RWPE2 (cell line): ENCODE measurements at regions not wholly inside any gene's neighbourhood (a gene's known extent, or its start where the extent isn't known, plus 50 kb on each side); places are given as distances from the start of the nearest gene placed in this dataset.

Source experiments
- ATAC-seq: fragments of 200-7000 bp; cut with Tn5 transposase; 3 replicates; pipeline ENCODE4 v1.9.1; 2021; ENCODE audit warnings: low read depth
- DNase-seq: peaks from one replicate; pipeline ENCODE4 v3.0.0-alpha.2; 2020; ENCODE audit warnings: low spot score
- H3K27ac ChIP-seq: fragments of 450-650 bp; 2 replicates; pipeline ENCODE4 v1.5.1; 2017; ENCODE audit warnings: mild to moderate bottlenecking; ENCODE audit not compliant: poor library complexity, severe bottlenecking
- H3K27me3 ChIP-seq: fragments of 250-450 bp; sonication (Bioruptor Pico); 2 replicates; pipeline ENCODE4 v1.5.1; 2021; ENCODE audit warnings: mild to moderate bottlenecking, moderate library complexity; ENCODE audit not compliant: insufficient read depth, poor library complexity, severe bottlenecking
- H3K36me3 ChIP-seq: fragments of 250-450 bp; sonication (Bioruptor Pico); 2 replicates; pipeline ENCODE4 v1.5.1; 2020; ENCODE audit warnings: low read depth, mild to moderate bottlenecking, moderate library complexity
- H3K4me1 ChIP-seq: fragments of 250-450 bp; sonication (Bioruptor Pico); 2 replicates; pipeline ENCODE4 v1.5.1; 2021; ENCODE audit warnings: mild to moderate bottlenecking, moderate library complexity; ENCODE audit not compliant: insufficient read depth, poor library complexity, severe bottlenecking
- H3K4me3 ChIP-seq: fragments of 250-450 bp; sonication (Bioruptor Pico); 2 replicates; pipeline ENCODE4 v1.5.1; 2021; ENCODE audit warnings: mild to moderate bottlenecking, moderate library complexity; ENCODE audit not compliant: severe bottlenecking
- H3K9me3 ChIP-seq: fragments of 250-450 bp; sonication (Bioruptor Pico); 2 replicates; pipeline ENCODE4 v1.5.1; 2021; ENCODE audit warnings: mild to moderate bottlenecking, moderate library complexity; ENCODE audit not compliant: severe bottlenecking
- TF ChIP-seq, protein P1 (sequence below): fragments of 450-650 bp; IDR thresholded peaks from one replicate; pipeline ENCODE4 v1.5.1; 2017; ENCODE audit warnings: mild to moderate bottlenecking, moderate library complexity; ENCODE audit not compliant: poor library complexity, severe bottlenecking

DNA sequence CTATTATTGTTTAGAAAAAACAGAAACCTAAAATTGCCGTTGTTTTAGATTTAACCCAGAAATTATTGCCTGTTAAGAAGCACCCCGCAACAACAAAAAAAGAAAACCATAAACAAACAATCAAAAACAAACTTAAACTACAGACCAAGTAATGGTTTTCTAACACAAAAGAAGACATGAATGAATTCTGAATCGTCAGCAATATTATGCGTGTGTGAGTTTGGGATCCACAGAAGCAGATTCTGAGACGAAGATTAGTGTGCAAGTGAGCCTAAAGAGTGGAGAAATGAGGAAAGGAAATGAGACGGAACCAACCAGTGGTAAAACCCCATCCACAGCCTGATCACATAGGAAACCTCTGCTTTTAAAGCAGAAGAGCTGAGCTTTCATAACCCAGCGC is 1514.9 kb upstream of the PIK3C3 start:
- no peaks in the 10 kb centered on the region for H3K36me3 ChIP-seq
- H3K9me3 ChIP-seq, result no peaks in the 10 kb centered on the region
- no peak for ATAC-seq
- no peak overlapping the region for H3K4me3 ChIP-seq
- no peaks in the 10 kb centered on the region for H3K27me3 ChIP-seq
- H3K27ac ChIP-seq, result no peak overlapping the region
- TF ChIP-seq, protein P1, sequence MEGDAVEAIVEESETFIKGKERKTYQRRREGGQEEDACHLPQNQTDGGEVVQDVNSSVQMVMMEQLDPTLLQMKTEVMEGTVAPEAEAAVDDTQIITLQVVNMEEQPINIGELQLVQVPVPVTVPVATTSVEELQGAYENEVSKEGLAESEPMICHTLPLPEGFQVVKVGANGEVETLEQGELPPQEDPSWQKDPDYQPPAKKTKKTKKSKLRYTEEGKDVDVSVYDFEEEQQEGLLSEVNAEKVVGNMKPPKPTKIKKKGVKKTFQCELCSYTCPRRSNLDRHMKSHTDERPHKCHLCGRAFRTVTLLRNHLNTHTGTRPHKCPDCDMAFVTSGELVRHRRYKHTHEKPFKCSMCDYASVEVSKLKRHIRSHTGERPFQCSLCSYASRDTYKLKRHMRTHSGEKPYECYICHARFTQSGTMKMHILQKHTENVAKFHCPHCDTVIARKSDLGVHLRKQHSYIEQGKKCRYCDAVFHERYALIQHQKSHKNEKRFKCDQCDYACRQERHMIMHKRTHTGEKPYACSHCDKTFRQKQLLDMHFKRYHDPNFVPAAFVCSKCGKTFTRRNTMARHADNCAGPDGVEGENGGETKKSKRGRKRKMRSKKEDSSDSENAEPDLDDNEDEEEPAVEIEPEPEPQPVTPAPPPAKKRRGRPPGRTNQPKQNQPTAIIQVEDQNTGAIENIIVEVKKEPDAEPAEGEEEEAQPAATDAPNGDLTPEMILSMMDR, result no peak
- no peaks in the 10 kb centered on the region for H3K4me1 ChIP-seq
- DNase-seq, result no peak

DNA sequence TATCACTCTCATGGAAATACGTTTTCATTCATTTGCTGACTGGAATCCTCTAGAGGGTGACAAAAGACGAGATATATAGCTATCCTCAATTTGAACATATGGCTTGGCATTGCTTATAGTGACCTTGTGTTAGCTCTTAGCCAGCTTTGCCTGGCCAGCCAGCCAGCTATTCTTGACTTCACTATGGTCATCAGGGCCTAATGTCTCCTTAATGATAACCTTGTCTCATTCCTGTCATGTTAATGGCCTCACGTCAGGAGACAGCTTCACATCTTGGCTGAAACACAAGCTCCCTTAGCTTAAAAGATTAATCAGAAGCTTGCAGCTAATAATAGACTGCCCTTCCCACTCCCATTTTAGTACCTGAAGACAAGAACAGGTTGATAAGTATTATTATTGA is 1517.5 kb upstream of the PIK3C3 start:
- Histone ChIP-seq H3K4me1 (no peaks in the 10 kb centered on the region), H3K27ac (no peak overlapping the region), H3K9me3 (no peaks in the 10 kb centered on the region), H3K36me3 (no peaks in the 10 kb centered on the region), H3K4me3 (no peak overlapping the region), H3K27me3 (no peaks in the 10 kb centered on the region)
- DNase-seq (no peak), ATAC-seq (no peak)
- TF ChIP-seq, protein P1, result no peak

DNA sequence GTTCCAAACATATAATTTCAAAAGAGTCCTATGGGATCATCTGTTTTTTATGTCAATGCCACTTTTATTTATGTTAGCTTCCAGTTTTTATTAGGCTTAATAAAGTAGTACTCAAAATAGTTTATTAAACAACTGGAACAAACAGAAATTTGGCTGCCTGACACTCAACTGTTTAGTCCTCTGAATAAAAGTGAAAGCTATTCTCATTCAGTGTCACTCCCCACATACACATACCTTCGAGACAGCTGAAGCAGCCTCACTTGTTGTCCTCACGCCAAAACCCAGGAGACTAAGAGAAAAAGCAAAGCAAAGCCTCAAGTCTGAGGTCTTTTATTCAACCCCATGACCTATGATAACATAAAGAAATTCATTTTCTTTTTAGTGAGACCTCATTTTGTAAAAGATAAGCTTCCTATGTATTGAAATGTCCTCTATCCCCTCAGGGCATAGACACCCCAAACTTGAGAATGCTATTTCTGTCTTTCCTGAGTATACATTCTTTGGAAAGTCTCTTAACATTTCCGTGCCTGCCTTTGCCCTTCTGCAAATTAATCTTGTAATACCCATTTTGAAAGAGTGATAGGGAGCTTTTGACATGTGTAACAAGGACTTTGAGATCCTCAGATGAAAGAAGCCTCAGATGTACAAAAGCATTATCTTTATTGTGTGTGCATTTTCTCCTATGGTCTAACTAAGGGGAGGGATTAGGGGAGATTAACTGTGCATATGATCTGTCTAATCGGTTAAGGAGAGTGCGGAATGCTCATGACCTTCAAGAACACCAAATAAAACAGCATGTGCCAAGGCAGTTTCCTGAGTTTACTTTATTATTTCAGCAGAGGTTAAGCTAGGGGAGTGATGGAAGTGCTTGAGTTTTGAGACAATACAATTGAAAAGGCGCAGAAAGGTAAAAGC is 1523.7 kb upstream of the PIK3C3 start:
- Histone ChIP-seq H3K27ac (no peak overlapping the region), H3K27me3 (no peaks in the 10 kb centered on the region), H3K36me3 (no peaks in the 10 kb centered on the region), H3K9me3 (no peaks in the 10 kb centered on the region), H3K4me3 (no peak overlapping the region), H3K4me1 (no peaks in the 10 kb centered on the region)
- TF ChIP-seq, protein P1, result no peak
- ATAC-seq (no peak), DNase-seq (no peak)

DNA sequence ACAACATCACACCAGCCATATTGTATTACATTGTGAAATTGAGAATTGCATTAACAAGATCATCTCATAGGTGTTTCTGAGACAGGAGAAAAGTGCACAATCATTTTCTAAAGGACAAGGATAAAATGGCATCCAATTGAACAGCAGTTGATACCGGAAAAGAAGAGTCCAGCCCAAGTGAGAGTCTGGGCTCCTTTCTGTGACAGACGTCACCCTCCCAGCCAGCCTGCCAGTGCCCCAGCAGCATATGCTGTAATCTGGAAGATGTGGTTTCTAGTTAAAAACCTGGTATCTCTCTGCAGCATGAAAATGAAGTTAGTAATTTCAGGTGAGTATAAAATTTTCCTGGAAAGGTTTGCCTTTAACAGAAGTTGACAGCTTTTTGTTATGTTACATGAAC is 1531.7 kb upstream of the PIK3C3 start:
- TF ChIP-seq, protein P1, result no peak
- H3K36me3 ChIP-seq, result no peaks in the 10 kb centered on the region
- ATAC-seq, result no peak
- no peaks in the 10 kb centered on the region for H3K27me3 ChIP-seq
- H3K9me3 ChIP-seq, result no peaks in the 10 kb centered on the region
- H3K4me1 ChIP-seq, result no peaks in the 10 kb centered on the region
- no peak overlapping the region for H3K4me3 ChIP-seq
- DNase-seq, result no peak
- H3K27ac ChIP-seq, result no peak overlapping the region

DNA sequence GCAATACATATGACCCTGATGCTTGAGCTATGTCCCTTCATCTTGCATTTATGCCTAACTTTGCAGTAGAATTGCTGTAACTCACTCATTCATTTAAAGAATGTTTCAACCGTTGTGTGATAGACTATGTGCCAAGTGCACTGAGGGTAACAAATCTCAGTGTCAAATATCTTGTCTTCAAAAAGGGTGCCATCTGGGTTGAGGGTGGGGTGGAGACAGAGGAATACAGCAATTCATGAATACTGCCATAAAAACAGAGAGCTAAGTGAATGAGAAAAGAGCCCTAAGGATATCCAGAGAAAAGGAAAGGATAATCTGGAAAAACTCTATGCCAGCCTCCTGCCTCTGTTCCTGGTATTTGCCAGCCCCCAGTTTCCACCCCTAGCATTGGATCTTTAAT is 1534.4 kb upstream of the PIK3C3 start:
- no peak for ATAC-seq
- TF ChIP-seq, protein P1, result no peak
- H3K27me3 ChIP-seq, result no peaks in the 10 kb centered on the region
- DNase-seq, result no peak
- no peak overlapping the region for H3K4me3 ChIP-seq
- no peak overlapping the region for H3K27ac ChIP-seq
- no peaks in the 10 kb centered on the region for H3K36me3 ChIP-seq
- H3K4me1 ChIP-seq, result no peaks in the 10 kb centered on the region
- H3K9me3 ChIP-seq, result no peaks in the 10 kb centered on the region
